ENCODE measurements at regions not wholly inside any gene's neighbourhood (a gene's known extent, or its start where the extent isn't known, plus 50 kb on each side); places are given as distances from the start of the nearest gene placed in this dataset.
"Not testable (repeated sequence)": the region's sequence is repeated elsewhere in the genome, so short reads cannot be mapped to it uniquely, and the experiment has no call there.

GRCh38 chr9:12318732-12319685 lies 374.2 kb upstream of the TYRP1 start:
- no peak for DNase-seq

- no peak for DNase-seq
Observed at GRCh38 chr9:12329623-12329985, 363.6 kb upstream of the TYRP1 start.

- not testable (repeated sequence) for DNase-seq
Observed at GRCh38 chr9:12333966-12334365, 359.2 kb upstream of the TYRP1 start.

GRCh38 chr9:12350775-12351174 lies 342.4 kb upstream of the TYRP1 start:
- DNase-seq, result no peak

GRCh38 chr9:12351293-12352044 lies 341.7 kb upstream of the TYRP1 start:
- DNase-seq, result no peak

GRCh38 chr9:12352045-12352315 lies 341.2 kb upstream of the TYRP1 start:
- no peak for DNase-seq

- no peak for DNase-seq
Observed at GRCh38 chr9:12363439-12363838, 329.7 kb upstream of the TYRP1 start.

- no peak for DNase-seq
Observed at GRCh38 chr9:12368569-12368968, 324.6 kb upstream of the TYRP1 start.

GRCh38 chr9:12391839-12392509 lies 301.2 kb upstream of the TYRP1 start:
- no peak for DNase-seq

- no peak for DNase-seq
Observed at GRCh38 chr9:12394105-12394504, 299.1 kb upstream of the TYRP1 start.

- DNase-seq, result no peak
Observed at GRCh38 chr9:12403721-12404120, 289.5 kb upstream of the TYRP1 start.

GRCh38 chr9:12413986-12414385 lies 279.2 kb upstream of the TYRP1 start:
- DNase-seq, result no peak

GRCh38 chr9:12414514-12414913 lies 278.7 kb upstream of the TYRP1 start:
- no peak for DNase-seq

GRCh38 chr9:12415361-12415760 lies 277.8 kb upstream of the TYRP1 start:
- DNase-seq, result no peak

GRCh38 chr9:12416716-12417115 lies 276.5 kb upstream of the TYRP1 start:
- no peak for DNase-seq

- no peak for DNase-seq
Observed at GRCh38 chr9:12424243-12424642, 268.9 kb upstream of the TYRP1 start.

GRCh38 chr9:12425878-12426864 lies 267.0 kb upstream of the TYRP1 start:
- no peak for DNase-seq

- DNase-seq, result no peak
Observed at GRCh38 chr9:12439267-12439666, 253.9 kb upstream of the TYRP1 start.

GRCh38 chr9:12441080-12441479 lies 252.1 kb upstream of the TYRP1 start:
- not testable (repeated sequence) for DNase-seq

- no peak for DNase-seq
Observed at GRCh38 chr9:12441506-12441905, 251.7 kb upstream of the TYRP1 start.

- DNase-seq, result no peak
Observed at GRCh38 chr9:12448246-12448645, 244.9 kb upstream of the TYRP1 start.

GRCh38 chr9:12457237-12457636 lies 235.9 kb upstream of the TYRP1 start:
- no peak for DNase-seq
